H1 (cell line): ENCODE measurements at regions not wholly inside any gene's neighbourhood (a gene's known extent, or its start where the extent isn't known, plus 50 kb on each side); places are given as distances from the start of the nearest gene placed in this dataset.

Source experiments
- CHD2 ChIP-seq: IDR thresholded peaks from 2 replicates; pipeline ENCODE4 v1.6.1; 2012; ENCODE audit warnings: low read length, improper control_type of control experiment
- EP300 ChIP-seq, 2 experiments: IDR thresholded peaks; 1 replicate in 1 of 2; 2 replicates in 1 of 2; pipeline ENCODE4 v1.6.1; 2011 to 2012; ENCODE audit warnings: low read depth in 2 of 2, low read length in 2 of 2, mild to moderate bottlenecking in 2 of 2, borderline replicate concordance in 1 of 2, inconsistent platforms in 1 of 2, moderate library complexity in 1 of 2
- JUND ChIP-seq: IDR thresholded peaks from 2 replicates; pipeline ENCODE4 v1.6.1; 2011; ENCODE audit warnings: mild to moderate bottlenecking, improper control_type of control experiment, low read length
- MAFK ChIP-seq: IDR thresholded peaks from 2 replicates; pipeline ENCODE4 v1.6.1; 2012; ENCODE audit warnings: low read depth, mild to moderate bottlenecking, improper control_type of control experiment, low read length
- POLR2AphosphoS5 ChIP-seq: IDR thresholded peaks from 2 replicates; pipeline ENCODE4 v1.6.1; 2011; ENCODE audit warnings: low read depth, low read length
- RXRA ChIP-seq: IDR thresholded peaks from 2 replicates; pipeline ENCODE4 v1.6.1; 2011; ENCODE audit warnings: low read depth, mild to moderate bottlenecking, low read length, moderate library complexity; ENCODE audit not compliant: insufficient read depth
- SIN3A ChIP-seq, 2 experiments: IDR thresholded peaks in 1 of 2; conservative IDR thresholded peaks in 1 of 2; 2 replicates each; pipeline ENCODE4 v1.6.1; 2011 to 2012; ENCODE audit warnings: low read length in 2 of 2, improper control_type of control experiment in 1 of 2, low read depth in 1 of 2, mild to moderate bottlenecking in 1 of 2
- SP1 ChIP-seq: IDR thresholded peaks from 2 replicates; pipeline ENCODE4 v1.6.1; 2011; ENCODE audit warnings: low read depth, low read length
- SUZ12 ChIP-seq: fragments of 200-600 bp; sonication (generic); IDR thresholded peaks from 2 replicates; pipeline ENCODE4 v1.6.1; 2012; ENCODE audit warnings: mild to moderate bottlenecking, inconsistent platforms, low read length, moderate library complexity, mixed read lengths
- TEAD4 ChIP-seq: IDR thresholded peaks from 2 replicates; pipeline ENCODE4 v1.6.1; 2012; ENCODE audit warnings: low read depth, low read length, inconsistent platforms, mixed read lengths
- ZNF274 ChIP-seq: IDR thresholded peaks from 2 replicates; pipeline ENCODE4 v1.7.0; 2012; ENCODE audit warnings: low read length, borderline replicate concordance; ENCODE audit errors: extremely low read depth
- TF ChIP-seq, protein P1 (sequence below): IDR thresholded peaks from 2 replicates; pipeline ENCODE4 v1.6.1; 2012; ENCODE audit warnings: inconsistent platforms
- TF ChIP-seq, protein P2 (sequence below), 3 experiments: IDR thresholded peaks; 1 replicate in 2 of 3; 2 replicates in 1 of 3; pipeline versions ENCODE4 v1.5.1 to v1.6.1; 2011; ENCODE audit warnings: low read length in 3 of 3, mild to moderate bottlenecking in 3 of 3, inconsistent platforms in 2 of 3, low read depth in 1 of 3, moderate library complexity in 1 of 3; ENCODE audit not compliant: insufficient read depth in 1 of 3; ENCODE audit errors: control extremely low read depth in 1 of 3
- TF ChIP-seq, protein P3 (sequence below): IDR thresholded peaks from 2 replicates; pipeline ENCODE4 v1.6.1; 2011; ENCODE audit warnings: low read depth, mild to moderate bottlenecking, low read length; ENCODE audit not compliant: insufficient read depth

DNA sequence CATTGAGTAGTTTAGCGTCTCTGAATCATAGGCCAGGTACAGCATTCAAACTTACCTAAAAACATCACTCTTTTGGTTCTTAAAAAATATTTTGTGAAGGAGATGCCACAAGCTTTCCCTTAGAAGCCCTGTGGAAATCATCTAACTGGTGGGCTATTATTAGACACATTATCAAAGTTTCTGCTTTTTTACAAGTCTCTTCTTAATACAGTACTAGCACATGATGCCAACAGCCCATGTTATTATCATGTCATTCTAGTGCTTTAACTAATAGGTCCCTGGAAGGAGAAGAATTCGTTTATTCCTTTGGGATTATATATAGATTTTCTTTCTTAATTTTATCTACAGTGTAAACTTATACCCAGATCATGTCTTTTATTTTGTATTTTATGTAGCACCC lies 146.0 kb upstream of the PTPRK start:
- TF ChIP-seq JUND (no peak), EP300 (IDR thresholded peaks at IDR 0.05; ENCODE audit: borderline replicate concordance in 1 of 2, low read depth in 2 of 2, low read length in 2 of 2) (no peak), TEAD4 (no peak), ZNF274 (no peak), RXRA (no peak), SUZ12 (no peak), MAFK (no peak), POLR2AphosphoS5 (no peak), CHD2 (no peak), SP1 (no peak), SIN3A (conservative IDR thresholded peaks at IDR 0.05 in 1 of 2, IDR thresholded peaks at IDR 0.05 in 1 of 2; ENCODE audit: low read depth in 1 of 2, low read length in 2 of 2) (no peak)
- TF ChIP-seq, protein P1, sequence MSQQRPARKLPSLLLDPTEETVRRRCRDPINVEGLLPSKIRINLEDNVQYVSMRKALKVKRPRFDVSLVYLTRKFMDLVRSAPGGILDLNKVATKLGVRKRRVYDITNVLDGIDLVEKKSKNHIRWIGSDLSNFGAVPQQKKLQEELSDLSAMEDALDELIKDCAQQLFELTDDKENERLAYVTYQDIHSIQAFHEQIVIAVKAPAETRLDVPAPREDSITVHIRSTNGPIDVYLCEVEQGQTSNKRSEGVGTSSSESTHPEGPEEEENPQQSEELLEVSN: no peak
- TF ChIP-seq, protein P2, sequence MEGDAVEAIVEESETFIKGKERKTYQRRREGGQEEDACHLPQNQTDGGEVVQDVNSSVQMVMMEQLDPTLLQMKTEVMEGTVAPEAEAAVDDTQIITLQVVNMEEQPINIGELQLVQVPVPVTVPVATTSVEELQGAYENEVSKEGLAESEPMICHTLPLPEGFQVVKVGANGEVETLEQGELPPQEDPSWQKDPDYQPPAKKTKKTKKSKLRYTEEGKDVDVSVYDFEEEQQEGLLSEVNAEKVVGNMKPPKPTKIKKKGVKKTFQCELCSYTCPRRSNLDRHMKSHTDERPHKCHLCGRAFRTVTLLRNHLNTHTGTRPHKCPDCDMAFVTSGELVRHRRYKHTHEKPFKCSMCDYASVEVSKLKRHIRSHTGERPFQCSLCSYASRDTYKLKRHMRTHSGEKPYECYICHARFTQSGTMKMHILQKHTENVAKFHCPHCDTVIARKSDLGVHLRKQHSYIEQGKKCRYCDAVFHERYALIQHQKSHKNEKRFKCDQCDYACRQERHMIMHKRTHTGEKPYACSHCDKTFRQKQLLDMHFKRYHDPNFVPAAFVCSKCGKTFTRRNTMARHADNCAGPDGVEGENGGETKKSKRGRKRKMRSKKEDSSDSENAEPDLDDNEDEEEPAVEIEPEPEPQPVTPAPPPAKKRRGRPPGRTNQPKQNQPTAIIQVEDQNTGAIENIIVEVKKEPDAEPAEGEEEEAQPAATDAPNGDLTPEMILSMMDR (IDR thresholded peaks at IDR 0.05; ENCODE audit: control extremely low read depth in 1 of 3, insufficient read depth in 1 of 3, low read depth in 1 of 3, low read length in 3 of 3): no peak
- TF ChIP-seq, protein P3, sequence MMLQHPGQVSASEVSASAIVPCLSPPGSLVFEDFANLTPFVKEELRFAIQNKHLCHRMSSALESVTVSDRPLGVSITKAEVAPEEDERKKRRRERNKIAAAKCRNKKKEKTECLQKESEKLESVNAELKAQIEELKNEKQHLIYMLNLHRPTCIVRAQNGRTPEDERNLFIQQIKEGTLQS: no peak
